Karpas-422 (cell line): ENCODE measurements at regions not wholly inside any gene's neighbourhood (a gene's known extent, or its start where the extent isn't known, plus 50 kb on each side); places are given as distances from the start of the nearest gene placed in this dataset.

Source experiments
- DNase-seq: peaks from one replicate; pipeline ENCODE4 v3.0.0-alpha.2; 2015
- H2AFZ ChIP-seq: fragments of 200-600 bp; sonication (generic); 2 replicates; pipeline ENCODE4 v1.6.1; 2014; ENCODE audit warnings: antibody characterized with exemption, low read length, mixed read lengths
- H3K27ac ChIP-seq: fragments of 200-600 bp; sonication (generic); 2 replicates; pipeline ENCODE4 v1.5.1; 2014; ENCODE audit warnings: mild to moderate bottlenecking, low read length, moderate library complexity
- H3K27me3 ChIP-seq: fragments of 200-600 bp; sonication (generic); 2 replicates; pipeline ENCODE4 v1.6.1; 2014; ENCODE audit warnings: low read length, mixed read lengths
- H3K36me3 ChIP-seq: fragments of 200-600 bp; sonication (generic); 2 replicates; pipeline ENCODE4 v1.6.1; 2014; ENCODE audit warnings: low read length, mixed read lengths; ENCODE audit not compliant: insufficient read depth
- H3K4me1 ChIP-seq: fragments of 200-600 bp; sonication (generic); 2 replicates; pipeline ENCODE4 v1.6.1; 2014; ENCODE audit warnings: mild to moderate bottlenecking, low read length, mixed read lengths
- H3K4me2 ChIP-seq: fragments of 200-600 bp; sonication (generic); 2 replicates; pipeline ENCODE4 v1.6.1; 2014; ENCODE audit warnings: low read length, low read depth, mild to moderate bottlenecking; ENCODE audit not compliant: poor library complexity, severe bottlenecking
- H3K4me3 ChIP-seq: fragments of 200-600 bp; sonication (generic); 2 replicates; pipeline ENCODE4 v1.5.1; 2014; ENCODE audit warnings: mild to moderate bottlenecking, antibody characterized with exemption, low read length, mixed read lengths
- H3K79me2 ChIP-seq: fragments of 200-600 bp; sonication (generic); 2 replicates; pipeline ENCODE4 v1.6.1; 2014; ENCODE audit warnings: mild to moderate bottlenecking, low read length, mixed read lengths
- H3K9ac ChIP-seq: fragments of 200-600 bp; sonication (generic); 2 replicates; pipeline ENCODE4 v1.6.0; 2014; ENCODE audit warnings: low read length
- H3K9me2 ChIP-seq: fragments of 200-600 bp; sonication (generic), shearing (Covaris generic); replicated peaks from 2 replicates; pipeline ENCODE4 v1.6.0; 2014; ENCODE audit warnings: mild to moderate bottlenecking, low read length, moderate library complexity; ENCODE audit not compliant: insufficient read depth
- H3K9me3 ChIP-seq: fragments of 300-700, 200-600 bp; sonication (generic); 2 replicates; pipeline ENCODE4 v1.6.1; 2014; ENCODE audit warnings: low read length, mixed read lengths
- H4K20me1 ChIP-seq: fragments of 200-600 bp; sonication (generic); 2 replicates; pipeline ENCODE4 v1.6.1; 2014; ENCODE audit warnings: mild to moderate bottlenecking, antibody characterized with exemption, low read length, low read depth; ENCODE audit not compliant: insufficient read depth

- Histone ChIP-seq H3K9ac (no peak overlapping the region), H3K4me3 (no peak overlapping the region), H3K4me2 (no peak overlapping the region), H3K27me3 (no peaks in the 10 kb centered on the region), H2AFZ (no peak overlapping the region), H3K27ac (no peak overlapping the region), H3K9me3 (no peaks in the 10 kb centered on the region), H3K36me3 (no peaks in the 10 kb centered on the region), H3K4me1 (no peaks in the 10 kb centered on the region), H3K79me2 (no peaks in the 10 kb centered on the region), H3K9me2 (no peaks in the 10 kb centered on the region), H4K20me1 (no peaks in the 10 kb centered on the region; the same call in 1 of the 2 replicates)
- no peak for DNase-seq
These were observed 254.6 kb upstream of the LDB2 start for GRCh38 chr4:17152941-17153540.

GRCh38 chr4:17142232-17142711 lies 243.8 kb upstream of the LDB2 start:
- Histone ChIP-seq H3K9me2 (no peaks in the 10 kb centered on the region), H3K9me3 (peaks cover 8% of the 10 kb centered on the region), H3K4me1 (no peaks in the 10 kb centered on the region), H3K4me3 (no peak overlapping the region), H3K27me3 (no peaks in the 10 kb centered on the region), H4K20me1 (no peaks in the 10 kb centered on the region), H3K4me2 (no peak overlapping the region), H3K36me3 (no peaks in the 10 kb centered on the region), H3K27ac (no peak overlapping the region), H2AFZ (no peak overlapping the region), H3K9ac (no peak overlapping the region), H3K79me2 (no peaks in the 10 kb centered on the region)
- no peak for DNase-seq

GRCh38 chr4:17138847-17139246 lies 240.4 kb upstream of the LDB2 start:
- no peak overlapping the region for H3K4me2 ChIP-seq

GRCh38 chr4:17134565-17134964 lies 236.1 kb upstream of the LDB2 start:
- Histone ChIP-seq H3K9me3 (peaks cover 8% of the 10 kb centered on the region), H3K4me2 (no peak overlapping the region), H3K27ac (no peak overlapping the region), H3K27me3 (no peaks in the 10 kb centered on the region), H3K9me2 (no peaks in the 10 kb centered on the region), H3K9ac (no peak overlapping the region), H2AFZ (no peak overlapping the region), H3K79me2 (no peaks in the 10 kb centered on the region), H4K20me1 (no peaks in the 10 kb centered on the region), H3K4me3 (no peak overlapping the region), H3K36me3 (no peaks in the 10 kb centered on the region), H3K4me1 (no peaks in the 10 kb centered on the region)
- DNase-seq = no peak

More at GRCh38 chr4:17138847-17139246, 240.4 kb upstream of the LDB2 start:
- no peaks in the 10 kb centered on the region for H3K36me3 ChIP-seq
- H3K9ac ChIP-seq = no peak overlapping the region
- H3K9me2 ChIP-seq = no peaks in the 10 kb centered on the region
- H3K9me3 ChIP-seq = peaks cover 8% of the 10 kb centered on the region
- no peak overlapping the region for H3K4me3 ChIP-seq
- no peaks in the 10 kb centered on the region for H4K20me1 ChIP-seq
- H3K79me2 ChIP-seq = no peaks in the 10 kb centered on the region
- H3K27ac ChIP-seq = no peak overlapping the region
- no peak for DNase-seq
- no peak overlapping the region for H2AFZ ChIP-seq
- H3K4me1 ChIP-seq = no peaks in the 10 kb centered on the region
- no peaks in the 10 kb centered on the region for H3K27me3 ChIP-seq

- Histone ChIP-seq H3K36me3 (no peaks in the 10 kb centered on the region), H3K4me1 (no peaks in the 10 kb centered on the region), H2AFZ (no peak overlapping the region), H3K4me2 (no peak overlapping the region), H3K27me3 (no peaks in the 10 kb centered on the region), H4K20me1 (no peaks in the 10 kb centered on the region), H3K27ac (no peak overlapping the region), H3K4me3 (no peak overlapping the region), H3K9ac (no peak overlapping the region), H3K79me2 (no peaks in the 10 kb centered on the region), H3K9me3 (peaks cover 5% of the 10 kb centered on the region), H3K9me2 (no peaks in the 10 kb centered on the region)
- DNase-seq = no peak
These were observed 235.7 kb upstream of the LDB2 start for GRCh38 chr4:17134100-17134499.

GRCh38 chr4:17132226-17132625 lies 233.8 kb upstream of the LDB2 start:
- no peak overlapping the region for H3K27ac ChIP-seq
- no peak overlapping the region for H3K4me3 ChIP-seq
- no peak overlapping the region for H3K9ac ChIP-seq
- no peaks in the 10 kb centered on the region for H3K4me1 ChIP-seq
- no peaks in the 10 kb centered on the region for H3K79me2 ChIP-seq
- no peak for DNase-seq
- H3K36me3 ChIP-seq = no peaks in the 10 kb centered on the region
- H3K4me2 ChIP-seq = no peak overlapping the region
- no peaks in the 10 kb centered on the region for H4K20me1 ChIP-seq
- no peaks in the 10 kb centered on the region for H3K9me3 ChIP-seq
- no peaks in the 10 kb centered on the region for H3K27me3 ChIP-seq
- no peaks in the 10 kb centered on the region for H3K9me2 ChIP-seq
- no peak overlapping the region for H2AFZ ChIP-seq

- H3K79me2 ChIP-seq = no peaks in the 10 kb centered on the region
- no peak for DNase-seq
- H3K4me1 ChIP-seq = no peaks in the 10 kb centered on the region
These were observed 229.8 kb upstream of the LDB2 start for GRCh38 chr4:17128268-17128667.

GRCh38 chr4:17126321-17126966 lies 228.0 kb upstream of the LDB2 start:
- Histone ChIP-seq H3K79me2 (no peaks in the 10 kb centered on the region), H4K20me1 (no peaks in the 10 kb centered on the region), H2AFZ (no peak overlapping the region), H3K4me3 (no peak overlapping the region), H3K4me1 (no peaks in the 10 kb centered on the region), H3K9me2 (no peaks in the 10 kb centered on the region), H3K9ac (no peak overlapping the region), H3K27ac (no peak overlapping the region), H3K27me3 (no peaks in the 10 kb centered on the region), H3K4me2 (no peak overlapping the region), H3K9me3 (no peaks in the 10 kb centered on the region), H3K36me3 (no peaks in the 10 kb centered on the region)
- no peak for DNase-seq

More at GRCh38 chr4:17128268-17128667, 229.8 kb upstream of the LDB2 start:
- H3K9me2 ChIP-seq = no peaks in the 10 kb centered on the region
- no peak overlapping the region for H3K27ac ChIP-seq
- H4K20me1 ChIP-seq = no peaks in the 10 kb centered on the region
- H3K27me3 ChIP-seq = no peaks in the 10 kb centered on the region
- no peak overlapping the region for H3K4me2 ChIP-seq
- no peak overlapping the region for H3K9ac ChIP-seq
- H3K4me3 ChIP-seq = no peak overlapping the region
- H2AFZ ChIP-seq = no peak overlapping the region
- H3K9me3 ChIP-seq = no peaks in the 10 kb centered on the region
- no peaks in the 10 kb centered on the region for H3K36me3 ChIP-seq
